Lung (tissue), 11 donors: ENCODE measurements at regions not wholly inside any gene's neighbourhood (a gene's known extent, or its start where the extent isn't known, plus 50 kb on each side); places are given as distances from the start of the nearest gene placed in this dataset.

Experiments used
- ATAC-seq: fragments of 200-7000 bp; cut with Tn5 transposase; one replicate; pipeline ENCODE4 v1.9.1; 2020; ENCODE audit warnings: moderate number of reproducible peaks; ENCODE audit not compliant: insufficient read depth, low FRiP score
- DNase-seq, 3 donors: peaks; one replicate each; pipeline ENCODE4 v3.0.0-alpha.2; 2013 to 2017
- H3K27ac ChIP-seq, 2 donors: one replicate each; pipeline ENCODE4 v1.5.1; 2013; ENCODE audit warnings: mild to moderate bottlenecking in 2 of 2, moderate library complexity in 2 of 2, control low read depth in 1 of 2, inconsistent platforms in 1 of 2, low read depth in 1 of 2, low read length in 1 of 2
- H3K27me3 ChIP-seq, 3 donors: one replicate each; pipeline ENCODE4 v1.5.1; 2013; ENCODE audit warnings: low read length in 2 of 3; ENCODE audit not compliant: control insufficient read depth in 3 of 3, insufficient read depth in 3 of 3
- H3K36me3 ChIP-seq, 4 donors: one replicate each; pipeline ENCODE4 v1.5.1; 2013; ENCODE audit warnings: low read length in 4 of 4, mild to moderate bottlenecking in 1 of 4, moderate library complexity in 1 of 4; ENCODE audit not compliant: control insufficient read depth in 4 of 4, insufficient read depth in 4 of 4
- H3K4me1 ChIP-seq, 5 donors: one replicate each; pipeline ENCODE4 v1.5.1; 2013; ENCODE audit warnings: low read length in 5 of 5, mild to moderate bottlenecking in 2 of 5, moderate library complexity in 1 of 5; ENCODE audit not compliant: control insufficient read depth in 5 of 5, insufficient read depth in 5 of 5
- H3K4me3 ChIP-seq: one replicate; pipeline ENCODE4 v1.5.1; 2013; ENCODE audit warnings: mild to moderate bottlenecking, control low read depth, moderate library complexity
- H3K9ac ChIP-seq, 2 donors: one replicate each; pipeline ENCODE4 v1.5.1; 2013; ENCODE audit warnings: low read length in 2 of 2, control low read depth in 1 of 2; ENCODE audit not compliant: insufficient read depth in 1 of 2
- H3K9me3 ChIP-seq, 4 donors: one replicate each; pipeline ENCODE4 v1.5.1; 2013; ENCODE audit warnings: low read length in 3 of 4, mild to moderate bottlenecking in 1 of 4, moderate library complexity in 1 of 4; ENCODE audit not compliant: control insufficient read depth in 4 of 4, insufficient read depth in 3 of 4
- CTCF ChIP-seq: IDR thresholded peaks from 2 replicates; pipeline ENCODE4 v1.5.1; 2012; ENCODE audit warnings: mild to moderate bottlenecking; ENCODE audit errors: control extremely low read depth, extremely low read depth
- WGBS, 2 donors: extraction: QIAGEN DNeasy Blood & Tissue Kit; methylation state at CpG; one replicate each; pipeline ENCODE4 v1.1.7; 2013; 5-methylcytosine and 5-hydroxymethylcytosine counted together
- donor health status: control.
- donor health status: control.
- donor health status: Bipolar disorder and iron deficiency.
- donor health status: healthy.
- donor health status: DM: yes; HTN: yes; CAD: no.

DNA sequence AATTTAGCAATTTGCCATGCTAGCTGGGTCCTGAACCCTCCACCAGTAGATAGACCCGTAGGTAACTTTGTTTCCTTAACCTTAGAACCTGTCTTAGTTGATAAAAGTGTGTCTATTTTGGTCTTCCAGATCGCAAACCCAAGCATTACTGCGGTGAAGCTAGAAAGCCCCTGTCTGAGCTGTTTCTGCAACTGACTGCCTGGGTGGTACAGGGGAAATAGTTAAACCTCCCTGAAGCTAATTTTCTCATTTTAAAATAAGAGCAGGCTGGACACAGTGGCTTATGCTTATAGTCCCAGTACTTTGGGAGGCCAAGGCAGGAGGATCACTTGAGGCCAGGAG, 67.9 kb upstream of the EPCAM start:
- no peak overlapping the region for H3K4me3 ChIP-seq
- H3K9ac ChIP-seq = no peak overlapping the region
- H3K4me1 ChIP-seq = no peaks in the 10 kb centered on the region
- TF ChIP-seq CTCF = no peak
- no peaks in the 10 kb centered on the region for H3K27me3 ChIP-seq
- DNase-seq (no peak), ATAC-seq (no peak)
- WGBS, 2 donors = 57 to 67% methylated on average over 3 of the region's 3 CpGs
- no peaks in the 10 kb centered on the region for H3K36me3 ChIP-seq
- no peaks in the 10 kb centered on the region for H3K9me3 ChIP-seq
- no peak overlapping the region for H3K27ac ChIP-seq

DNA sequence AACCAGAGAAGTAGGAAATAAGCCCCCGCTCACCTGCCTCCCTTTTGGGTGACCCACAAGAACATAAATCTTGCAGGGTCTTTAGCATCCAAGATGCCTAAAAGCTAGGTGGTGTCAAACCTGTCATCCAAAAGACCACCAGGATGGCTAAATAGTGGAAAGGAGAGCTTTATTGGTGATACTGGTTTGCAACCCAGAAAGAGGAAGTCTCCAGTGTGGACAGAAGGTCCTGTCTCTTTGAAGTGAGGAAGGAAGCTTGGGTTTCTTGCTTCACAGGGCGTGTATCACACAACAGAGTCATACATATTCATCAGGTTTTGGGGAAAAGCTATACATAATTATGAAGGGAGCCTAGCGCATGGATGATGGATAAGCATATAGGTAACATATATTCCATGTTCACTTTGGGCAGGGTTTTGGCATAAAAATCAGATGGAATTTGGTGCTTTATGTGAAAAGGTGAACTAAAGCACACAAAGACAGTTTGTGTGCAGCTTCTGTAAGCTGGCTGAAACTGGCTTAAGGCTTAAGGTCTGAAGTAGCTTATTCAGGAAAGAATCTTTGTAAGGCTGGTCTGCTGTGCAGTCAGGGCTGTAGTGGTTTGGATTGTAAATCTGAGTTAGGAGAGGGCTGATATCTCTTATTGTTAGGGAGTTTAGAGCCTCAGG, 68.4 kb upstream of the EPCAM start:
- Histone ChIP-seq H3K9ac (no peak overlapping the region), H3K36me3 (no peaks in the 10 kb centered on the region), H3K9me3 (no peaks in the 10 kb centered on the region), H3K4me3 (no peak overlapping the region), H3K27me3 (no peaks in the 10 kb centered on the region), H3K4me1 (no peaks in the 10 kb centered on the region), H3K27ac (no peak overlapping the region)
- 29 to 68% methylated on average over 3 of the region's 3 CpGs for WGBS, 2 donors
- no peak for TF ChIP-seq CTCF
- DNase-seq (peak in 1 of 3 donors; percentile 39), ATAC-seq (peak; percentile 64)

- ATAC-seq = no peak
- Histone ChIP-seq H3K9ac (no peak overlapping the region), H3K27me3 (no peaks in the 10 kb centered on the region), H3K4me3 (no peak overlapping the region), H3K4me1 (no peaks in the 10 kb centered on the region), H3K36me3 (no peaks in the 10 kb centered on the region), H3K9me3 (no peaks in the 10 kb centered on the region), H3K27ac (no peak overlapping the region)
- DNase-seq = no peak
- WGBS, 2 donors = 85 to 87% methylated on average over 1 of the region's 1 CpG
- no peak for TF ChIP-seq CTCF
Observed at GRCh38 chr2:47300081-47300480, 69.0 kb upstream of the EPCAM start.

DNA sequence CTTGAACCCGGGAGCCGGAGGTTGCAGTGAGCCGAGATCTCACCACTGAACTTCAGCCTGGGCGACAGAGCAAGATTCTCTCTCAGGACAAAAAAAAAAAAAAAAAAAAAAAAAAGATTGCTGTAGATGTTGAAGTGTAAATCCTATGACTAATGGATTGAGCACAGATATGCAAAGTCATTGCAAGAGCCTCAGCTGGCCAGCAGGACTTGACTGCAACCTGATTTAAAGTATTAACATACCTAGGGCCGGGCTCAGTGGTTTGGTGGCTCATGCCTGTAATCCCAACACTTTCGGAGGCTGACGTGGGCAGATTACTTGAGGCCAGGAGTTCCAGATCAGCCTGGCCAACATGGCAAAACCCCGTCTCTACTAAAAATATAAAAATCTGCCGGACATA, 69.6 kb upstream of the EPCAM start:
- 77 to 81% methylated on average over 9 of the region's 9 CpGs for WGBS, 2 donors

More for the DNA sequence above, 69.6 kb upstream of the EPCAM start:
- Histone ChIP-seq H3K36me3 (no peaks in the 10 kb centered on the region), H3K27ac (no peak overlapping the region), H3K27me3 (no peaks in the 10 kb centered on the region), H3K4me3 (no peak overlapping the region), H3K9me3 (no peaks in the 10 kb centered on the region), H3K9ac (no peak overlapping the region), H3K4me1 (no peaks in the 10 kb centered on the region)
- ATAC-seq = no peak
- TF ChIP-seq CTCF = no peak
- no peak for DNase-seq
